Caco-2 (cell line): ENCODE measurements at regions not wholly inside any gene's neighbourhood (a gene's known extent, or its start where the extent isn't known, plus 50 kb on each side); places are given as distances from the start of the nearest gene placed in this dataset.

Experiments used
- BruUV-seq: library from RNA; stranded (reverse); fragments of 400-500 nt; replicated peaks from 2 replicates; lab custom pipeline; 2021; lab: Mats Ljungman, UMichigan
- CTCF ChIA-PET: fragments of 300-600 bp; sonication (Branson Sonifier 250); formaldehyde crosslinking; loops from one replicate; lab custom pipeline; 2022; ENCODE audit warnings: antibody characterized with exemption; lab: Charles Lee
- POLR2A ChIA-PET: fragments of 300-600 bp; sonication (Branson Sonifier 250); formaldehyde crosslinking; loops from one replicate; lab custom pipeline; 2022; ENCODE audit warnings: antibody characterized with exemption; lab: Charles Lee
- DNase-seq, 2 experiments: peaks; one replicate each; pipeline versions ENCODE4 v3.0.0 to v3.0.0-alpha.2; 2020 to 2022
- H3K27me3 ChIP-seq: replicated peaks from 2 replicates; pipeline ENCODE4 v1.6.0; 2011; ENCODE audit warnings: low read length; ENCODE audit not compliant: control insufficient read depth, insufficient read depth
- H3K36me3 ChIP-seq: 2 replicates; pipeline ENCODE4 v1.5.1; 2011; ENCODE audit warnings: low read length; ENCODE audit not compliant: control insufficient read depth, insufficient read depth
- H3K4me1 ChIP-seq: fragments of 250-450 bp; sonication (Bioruptor Pico); 2 replicates; pipeline ENCODE4 v1.5.1; 2020; ENCODE audit warnings: mild to moderate bottlenecking
- H3K4me3 ChIP-seq: 2 replicates; pipeline ENCODE4 v1.5.1; 2011; ENCODE audit warnings: low read depth, mild to moderate bottlenecking, control low read depth, low read length
- H3K9me3 ChIP-seq: fragments of 250-450 bp; sonication (Bioruptor Pico); 2 replicates; pipeline ENCODE4 v1.5.1; 2020; ENCODE audit warnings: mild to moderate bottlenecking, moderate library complexity
- H3K27ac Mint-ChIP-seq: one replicate; pipeline ENCODE4 v1.8.0; 2022; ENCODE audit warnings: mixed read lengths; ENCODE audit not compliant: unreplicated experiment
- H3K27me3 Mint-ChIP-seq: one replicate; pipeline ENCODE4 v1.8.0; 2022; ENCODE audit warnings: mixed read lengths; ENCODE audit not compliant: insufficient read depth, unreplicated experiment
- H3K36me3 Mint-ChIP-seq: one replicate; pipeline ENCODE4 v1.8.0; 2022; ENCODE audit warnings: mild to moderate bottlenecking, mixed read lengths; ENCODE audit not compliant: insufficient read depth, unreplicated experiment
- H3K4me1 Mint-ChIP-seq: one replicate; pipeline ENCODE4 v1.8.0; 2022; ENCODE audit warnings: low read depth, mixed read lengths; ENCODE audit not compliant: unreplicated experiment
- H3K4me3 Mint-ChIP-seq: one replicate; pipeline ENCODE4 v1.8.0; 2022; ENCODE audit warnings: mild to moderate bottlenecking, moderate library complexity, mixed read lengths; ENCODE audit not compliant: unreplicated experiment
- H3K9me3 Mint-ChIP-seq: one replicate; pipeline ENCODE4 v1.8.0; 2022; ENCODE audit warnings: mixed read lengths; ENCODE audit not compliant: unreplicated experiment
- intact Hi-C: fragments of 100-400 bp; cut with micrococcal nuclease; formaldehyde crosslinking; loops from one replicate; pipeline ENCODE4 v1.10.0; 2022; ENCODE audit not compliant: unreplicated experiment
- TF ChIP-seq, protein P1 (sequence below), 2 experiments: fragments of 200-600 bp in 1 of 2; IDR thresholded peaks; 1 replicate in 1 of 2; 2 replicates in 1 of 2; pipeline versions ENCODE4 v1.5.1 to v1.8.0; 2011 to 2022; ENCODE audit warnings: antibody characterized with exemption in 1 of 2, control low read depth in 1 of 2, inconsistent platforms in 1 of 2, low read depth in 1 of 2, low read length in 1 of 2, mild to moderate bottlenecking in 1 of 2, moderate library complexity in 1 of 2; ENCODE audit not compliant: insufficient read depth in 1 of 2, severe bottlenecking in 1 of 2, unreplicated experiment in 1 of 2

DNA sequence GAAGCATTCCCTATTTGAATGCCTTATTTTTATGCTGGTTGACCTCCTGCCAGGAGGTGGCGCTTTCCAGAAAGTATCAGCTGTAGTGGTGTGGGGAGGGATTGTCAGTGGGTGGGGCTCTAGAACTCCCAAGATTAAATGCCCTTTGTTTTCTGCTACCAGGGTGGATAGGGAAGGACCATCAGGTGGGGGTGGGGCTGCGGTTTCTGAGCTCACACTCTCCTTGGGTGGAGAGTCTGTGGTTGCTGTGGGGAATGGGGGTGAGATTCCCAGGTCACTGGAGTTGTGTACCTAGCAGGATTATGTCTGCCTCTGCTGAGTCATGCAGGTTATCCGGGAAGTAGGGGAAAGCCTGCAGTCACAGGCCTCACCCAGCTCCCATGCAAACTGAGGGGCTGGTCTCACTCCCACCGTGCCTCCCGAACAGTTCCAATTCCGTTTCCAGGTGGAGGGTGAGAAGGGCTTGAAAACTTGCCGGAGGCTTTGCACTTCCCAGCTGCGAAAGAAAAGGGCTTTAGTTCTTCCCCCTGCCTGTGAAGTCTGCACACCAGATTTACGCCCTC lies 68.3 kb downstream of the ALG10B start:
- ChIA-PET CTCF (no interaction called here), POLR2A (no interaction called here)
- H3K4me1 ChIP-seq, result no peaks in the 10 kb centered on the region
- no peaks in the 10 kb centered on the region for H3K36me3 ChIP-seq
- no peak overlapping the region for H3K4me3 ChIP-seq
- Mint-ChIP-seq H3K9me3 (peaks cover 19% of the 10 kb centered on the region), H3K4me3 (no peak overlapping the region), H3K27ac (no peak overlapping the region), H3K36me3 (no peaks in the 10 kb centered on the region), H3K27me3 (no peaks in the 10 kb centered on the region), H3K4me1 (no peaks in the 10 kb centered on the region)
- no peaks in the 10 kb centered on the region for H3K27me3 ChIP-seq
- no TSS peak for BruUV-seq
- H3K9me3 ChIP-seq, result 0 out of 2 replicates have a peak, but pooled peaks cover 5% of the 10 kb centered on the region
- TF ChIP-seq, protein P1, sequence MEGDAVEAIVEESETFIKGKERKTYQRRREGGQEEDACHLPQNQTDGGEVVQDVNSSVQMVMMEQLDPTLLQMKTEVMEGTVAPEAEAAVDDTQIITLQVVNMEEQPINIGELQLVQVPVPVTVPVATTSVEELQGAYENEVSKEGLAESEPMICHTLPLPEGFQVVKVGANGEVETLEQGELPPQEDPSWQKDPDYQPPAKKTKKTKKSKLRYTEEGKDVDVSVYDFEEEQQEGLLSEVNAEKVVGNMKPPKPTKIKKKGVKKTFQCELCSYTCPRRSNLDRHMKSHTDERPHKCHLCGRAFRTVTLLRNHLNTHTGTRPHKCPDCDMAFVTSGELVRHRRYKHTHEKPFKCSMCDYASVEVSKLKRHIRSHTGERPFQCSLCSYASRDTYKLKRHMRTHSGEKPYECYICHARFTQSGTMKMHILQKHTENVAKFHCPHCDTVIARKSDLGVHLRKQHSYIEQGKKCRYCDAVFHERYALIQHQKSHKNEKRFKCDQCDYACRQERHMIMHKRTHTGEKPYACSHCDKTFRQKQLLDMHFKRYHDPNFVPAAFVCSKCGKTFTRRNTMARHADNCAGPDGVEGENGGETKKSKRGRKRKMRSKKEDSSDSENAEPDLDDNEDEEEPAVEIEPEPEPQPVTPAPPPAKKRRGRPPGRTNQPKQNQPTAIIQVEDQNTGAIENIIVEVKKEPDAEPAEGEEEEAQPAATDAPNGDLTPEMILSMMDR (IDR thresholded peaks at IDR 0.05; ENCODE audit: insufficient read depth in 1 of 2, low read depth in 1 of 2, low read length in 1 of 2, severe bottlenecking in 1 of 2, unreplicated experiment in 1 of 2), result no peak
- intact Hi-C loops, result no loop called here
- DNase-seq, result no peak

DNA sequence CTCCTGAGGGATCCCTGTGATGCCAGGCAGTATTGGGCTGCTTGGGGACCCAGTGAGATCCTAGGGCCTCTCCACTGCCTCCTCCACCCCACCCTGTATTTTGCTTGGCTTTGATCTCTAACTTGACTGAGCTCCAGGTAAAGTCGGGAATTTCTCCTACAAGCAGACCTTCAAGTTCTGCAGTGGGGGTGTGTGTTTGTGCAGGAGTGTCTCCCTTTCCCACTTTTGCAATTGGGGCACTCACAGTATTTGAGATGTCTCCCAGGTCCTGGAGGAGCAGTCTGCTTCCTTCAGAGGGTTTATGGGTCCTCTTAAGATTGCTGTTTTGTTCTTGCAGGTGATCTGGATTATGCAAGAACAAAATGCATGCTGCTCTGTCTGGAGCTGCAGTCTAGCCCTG lies 68.9 kb downstream of the ALG10B start:
- Histone ChIP-seq H3K36me3 (no peaks in the 10 kb centered on the region), H3K27me3 (no peaks in the 10 kb centered on the region), H3K9me3 (0 out of 2 replicates have a peak, but pooled peaks cover 5% of the 10 kb centered on the region), H3K4me3 (no peak overlapping the region), H3K4me1 (no peaks in the 10 kb centered on the region)
- ChIA-PET CTCF (no interaction called here), POLR2A (no interaction called here)
- H3K36me3 Mint-ChIP-seq, result no peaks in the 10 kb centered on the region
- no TSS peak for BruUV-seq
- H3K4me1 Mint-ChIP-seq, result no peaks in the 10 kb centered on the region
- peaks cover 19% of the 10 kb centered on the region for H3K9me3 Mint-ChIP-seq
- intact Hi-C loops, result no loop called here
- TF ChIP-seq, protein P1 (IDR thresholded peaks at IDR 0.05; ENCODE audit: insufficient read depth in 1 of 2, low read depth in 1 of 2, low read length in 1 of 2, severe bottlenecking in 1 of 2, unreplicated experiment in 1 of 2), result no peak
- DNase-seq, result no peak
- H3K27ac Mint-ChIP-seq, result no peak overlapping the region
- H3K4me3 Mint-ChIP-seq, result no peak overlapping the region
- no peaks in the 10 kb centered on the region for H3K27me3 Mint-ChIP-seq

DNA sequence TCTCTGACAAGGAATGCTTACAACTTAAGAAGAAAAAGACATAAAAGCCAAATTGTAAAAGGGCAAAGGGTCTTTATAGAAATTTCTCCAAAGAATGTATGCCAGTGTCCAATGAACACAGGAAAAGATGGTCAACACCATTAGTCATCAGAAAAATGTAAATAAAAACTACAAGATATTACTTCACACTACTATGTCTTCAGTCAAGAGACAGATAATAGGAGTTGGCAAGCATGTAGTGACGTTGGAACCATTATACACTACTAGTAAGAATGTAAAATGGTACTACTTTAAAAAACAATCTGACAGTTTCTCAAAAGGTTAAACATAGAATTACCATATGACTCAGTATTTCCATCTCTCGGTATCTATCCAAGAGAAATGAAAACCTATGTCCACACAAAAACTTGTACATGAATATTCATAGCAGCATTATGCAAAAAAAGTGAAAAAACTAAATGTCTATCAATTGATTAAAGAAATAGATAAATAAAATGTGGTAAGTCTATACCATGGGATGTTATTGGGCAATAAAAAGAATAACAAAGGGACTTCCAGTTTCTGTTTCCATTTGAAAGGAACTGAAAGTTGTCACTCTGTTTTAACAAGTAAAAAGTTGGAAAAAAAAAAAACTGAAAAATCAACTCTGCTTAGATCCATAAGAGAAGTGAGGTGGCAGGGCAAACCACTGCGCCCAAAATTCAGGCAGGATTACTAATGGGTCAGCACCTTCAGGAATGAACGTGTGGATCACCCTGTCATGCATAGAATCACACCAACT lies 69.8 kb downstream of the ALG10B start:
- Mint-ChIP-seq H3K9me3 (peaks cover 19% of the 10 kb centered on the region), H3K27ac (no peak overlapping the region), H3K27me3 (no peaks in the 10 kb centered on the region), H3K4me1 (no peaks in the 10 kb centered on the region), H3K36me3 (no peaks in the 10 kb centered on the region), H3K4me3 (no peak overlapping the region)
- CTCF ChIA-PET, result no interaction called here
- no peak for DNase-seq
- POLR2A ChIA-PET, result no interaction called here
- intact Hi-C loops, result no loop called here
- Histone ChIP-seq H3K4me3 (no peak overlapping the region), H3K4me1 (no peaks in the 10 kb centered on the region), H3K36me3 (no peaks in the 10 kb centered on the region), H3K9me3 (0 out of 2 replicates have a peak, but pooled peaks cover 5% of the 10 kb centered on the region), H3K27me3 (no peaks in the 10 kb centered on the region)
- BruUV-seq, result no TSS peak
- TF ChIP-seq, protein P1 (IDR thresholded peaks at IDR 0.05; ENCODE audit: insufficient read depth in 1 of 2, low read depth in 1 of 2, low read length in 1 of 2, severe bottlenecking in 1 of 2, unreplicated experiment in 1 of 2), result no peak
